Bronchial epithelial cell (primary cell): ENCODE measurements at regions not wholly inside any gene's neighbourhood (a gene's known extent, or its start where the extent isn't known, plus 50 kb on each side); places are given as distances from the start of the nearest gene placed in this dataset.
"Not testable (repeated sequence)": the region's sequence is repeated elsewhere in the genome, so short reads cannot be mapped to it uniquely, and the experiment has no call there.

Experiments
- DNase-seq: peaks from one replicate; pipeline ENCODE4 v3.0.0-alpha.2; 2010; ENCODE audit warnings: low read depth
- FAIRE-seq: peaks from 2 replicates; lab custom pipeline; 2011; peaks lifted over from hg19 to GRCh38; lab: Jason Lieb, UNC
- H3K27me3 ChIP-seq: 2 replicates; pipeline ENCODE4 v1.5.1; 2011; ENCODE audit warnings: low read length; ENCODE audit not compliant: control insufficient read depth, insufficient read depth
- H3K36me3 ChIP-seq: 2 replicates; pipeline ENCODE4 v1.5.1; 2011; ENCODE audit warnings: low read length; ENCODE audit not compliant: control insufficient read depth, insufficient read depth
- H3K4me3 ChIP-seq: 2 replicates; pipeline ENCODE4 v1.5.1; 2011; ENCODE audit warnings: mild to moderate bottlenecking, low read depth, low read length, control low read depth
- CTCF ChIP-seq: IDR thresholded peaks from 2 replicates; pipeline ENCODE4 v1.5.1; 2011; ENCODE audit warnings: mild to moderate bottlenecking, moderate library complexity, low read length, control low read depth, inconsistent platforms; ENCODE audit not compliant: insufficient read depth, severe bottlenecking

DNA sequence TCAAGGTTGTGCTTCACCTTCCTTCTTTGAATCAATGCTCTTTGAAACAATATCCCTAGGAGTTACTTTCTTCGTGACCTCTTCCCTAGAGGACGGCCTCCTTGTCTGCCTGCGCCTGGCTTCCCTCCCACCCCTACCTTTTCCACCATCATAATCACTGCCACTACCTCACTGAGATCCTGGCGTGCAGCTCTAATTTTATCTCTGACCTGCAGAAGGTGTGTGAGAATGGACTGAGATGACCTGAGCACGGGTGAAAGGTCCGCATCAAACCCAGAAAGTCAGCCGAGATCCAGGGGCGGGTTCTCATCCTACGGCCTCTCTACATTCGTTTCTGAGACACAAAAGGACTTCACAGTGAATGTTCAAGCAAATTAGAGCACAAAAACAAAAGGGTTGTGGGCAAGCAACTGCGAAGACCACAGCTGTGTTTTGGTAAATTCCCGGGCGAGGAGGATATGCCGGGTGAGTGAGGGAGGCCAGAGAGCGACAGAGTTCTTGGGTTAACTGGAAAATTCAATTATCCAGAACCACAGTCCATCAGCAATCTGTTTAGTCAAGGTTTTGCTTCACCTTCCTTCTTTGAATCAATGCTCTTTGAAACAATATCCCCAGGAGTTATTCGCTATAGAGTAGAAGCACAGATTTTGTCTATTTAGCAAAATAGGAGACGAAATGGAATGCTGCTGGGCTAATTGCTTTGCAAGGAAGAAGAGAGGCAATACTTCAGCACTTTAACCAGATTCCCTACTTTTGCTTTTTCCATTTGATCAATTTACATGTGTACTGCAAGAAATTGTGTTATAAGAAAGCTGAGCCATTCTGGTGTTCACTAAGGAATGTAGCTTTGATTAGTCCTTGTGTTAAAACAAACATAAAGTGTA, 212.6 kb downstream of the ACKR3 start:
- H3K36me3 ChIP-seq: no peaks in the 10 kb centered on the region
- TF ChIP-seq CTCF: no peak
- no peaks in the 10 kb centered on the region for H3K27me3 ChIP-seq
- FAIRE-seq: no peak
- DNase-seq: no peak
- no peak overlapping the region for H3K4me3 ChIP-seq

- FAIRE-seq (no peak), DNase-seq (peak; percentile 76)
- H3K27me3 ChIP-seq: no peaks in the 10 kb centered on the region
- TF ChIP-seq CTCF: no peak
- H3K4me3 ChIP-seq: no peak overlapping the region
- no peaks in the 10 kb centered on the region for H3K36me3 ChIP-seq
Observed at GRCh38 chr2:236782938-236783337, 213.3 kb downstream of the ACKR3 start.

DNA sequence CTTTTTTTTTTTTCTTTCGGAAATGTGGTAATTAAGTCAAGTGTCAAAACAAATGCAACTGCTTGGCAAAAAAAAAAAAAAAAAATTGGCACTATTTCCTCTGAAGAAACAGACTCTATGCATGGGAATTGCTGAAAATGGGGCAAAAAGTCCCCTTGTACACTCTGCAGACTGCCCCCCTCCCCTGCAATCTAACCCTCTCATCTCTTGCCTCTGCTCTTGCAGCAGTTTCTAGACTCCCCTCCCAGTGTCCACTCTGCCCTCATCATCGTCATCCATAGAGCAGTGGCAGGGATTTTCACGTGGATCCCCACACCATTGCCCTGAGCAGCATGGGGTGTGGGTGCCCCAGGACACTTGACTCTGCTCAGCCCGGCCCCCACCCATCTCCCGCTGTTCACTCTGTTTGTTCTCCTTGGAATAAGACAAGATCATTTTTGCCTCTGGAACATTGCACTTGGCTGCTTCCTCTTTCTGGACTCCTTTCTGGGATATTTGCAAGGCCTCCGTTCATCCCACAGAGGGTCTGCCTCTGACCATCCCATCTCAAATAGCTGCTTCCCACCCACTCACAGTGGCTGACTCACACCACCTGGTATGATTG, 213.9 kb downstream of the ACKR3 start:
- no peak overlapping the region for H3K4me3 ChIP-seq
- no peak for TF ChIP-seq CTCF
- H3K27me3 ChIP-seq: no peaks in the 10 kb centered on the region
- no peak for FAIRE-seq
- H3K36me3 ChIP-seq: no peaks in the 10 kb centered on the region
- DNase-seq: no peak

DNA sequence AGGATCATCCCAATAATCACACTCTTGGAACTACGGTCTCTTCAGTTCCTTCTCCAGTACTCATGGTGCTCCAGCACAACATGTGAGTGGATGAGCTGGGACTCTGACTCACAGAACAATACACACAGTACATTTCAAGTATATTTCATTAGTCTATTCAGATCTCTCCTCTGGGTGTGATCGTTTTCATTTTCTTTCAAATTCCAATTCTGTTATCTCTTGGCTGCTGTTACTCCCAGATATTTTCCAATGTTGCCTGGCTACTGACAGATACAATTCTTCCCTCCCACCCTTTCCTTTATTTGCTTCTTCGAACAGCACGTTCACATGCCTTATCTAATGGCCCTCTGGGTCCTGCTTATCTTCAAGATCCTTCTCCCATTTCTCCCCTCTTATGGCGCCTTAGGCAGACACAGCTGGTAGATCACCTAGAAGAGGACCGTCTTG, 216.0 kb downstream of the ACKR3 start:
- Histone ChIP-seq H3K4me3 (no peak overlapping the region), H3K36me3 (no peaks in the 10 kb centered on the region), H3K27me3 (no peaks in the 10 kb centered on the region)
- TF ChIP-seq CTCF: no peak
- FAIRE-seq: no peak
- peak; percentile 73 for DNase-seq

- FAIRE-seq: no peak
- DNase-seq: no peak
- TF ChIP-seq CTCF: no peak
Observed at GRCh38 chr2:236786751-236787150, 217.1 kb downstream of the ACKR3 start.

GRCh38 chr2:236787376-236787775, 217.8 kb downstream of the ACKR3 start:
- not testable (repeated sequence) for DNase-seq, H3K4me3 ChIP-seq, H3K27me3 ChIP-seq, H3K36me3 ChIP-seq, FAIRE-seq

More at GRCh38 chr2:236786751-236787150, 217.1 kb downstream of the ACKR3 start:
- no peaks in the 10 kb centered on the region for H3K27me3 ChIP-seq
- H3K4me3 ChIP-seq: no peak overlapping the region
- no peaks in the 10 kb centered on the region for H3K36me3 ChIP-seq
